ENCODE measurements at regions not wholly inside any gene's neighbourhood (a gene's known extent, or its start where the extent isn't known, plus 50 kb on each side); places are given as distances from the start of the nearest gene placed in this dataset.
"Not testable (repeated sequence)": the region's sequence is repeated elsewhere in the genome, so short reads cannot be mapped to it uniquely, and the experiment has no call there.

GRCh38 chr1:241447031-241447644 lies 72.4 kb downstream of the FH start:
- no peak overlapping the region for H3K4me3 ChIP-seq (ENCODE audit: low read length)
- H3K9me3 ChIP-seq (ENCODE audit: control insufficient read depth, insufficient read depth, low read length): no peaks in the 10 kb centered on the region; the same call in 1 of the 2 replicates
- no peaks in the 10 kb centered on the region for H3K36me3 ChIP-seq (ENCODE audit: control insufficient read depth, insufficient read depth, low read length)
- H3K4me1 ChIP-seq (ENCODE audit: control insufficient read depth, insufficient read depth, low read length): no peaks in the 10 kb centered on the region
- WGBS (ENCODE audit: insufficient coverage, insufficient read length): no CpG with 5 or more reads among the region's 2 CpGs
- H3K27ac ChIP-seq (ENCODE audit: low read length): no peak overlapping the region
- no peak for DNase-seq (ENCODE audit: low read depth, low spot score)
- H3K27me3 ChIP-seq (ENCODE audit: control insufficient read depth, insufficient read depth, low read length): no peaks in the 10 kb centered on the region

- DNase-seq (ENCODE audit: low read depth, low spot score): no peak
- Histone ChIP-seq H3K36me3 (ENCODE audit: control insufficient read depth, insufficient read depth, low read length) (no peaks in the 10 kb centered on the region), H3K4me3 (ENCODE audit: low read length) (no peak overlapping the region), H3K4me1 (ENCODE audit: control insufficient read depth, insufficient read depth, low read length) (peaks cover 3% of the 10 kb centered on the region; the same call in 1 of the 2 replicates), H3K27ac (ENCODE audit: low read length) (no peak overlapping the region), H3K27me3 (ENCODE audit: control insufficient read depth, insufficient read depth, low read length) (no peaks in the 10 kb centered on the region), H3K9me3 (ENCODE audit: control insufficient read depth, insufficient read depth, low read length) (no peaks in the 10 kb centered on the region; the same call in 1 of the 2 replicates)
- no CpG with 5 or more reads among the region's 3 CpGs for WGBS (ENCODE audit: insufficient coverage, insufficient read length)
Measured at GRCh38 chr1:241444836-241445235, 74.7 kb downstream of the FH start.

GRCh38 chr1:241443561-241443960 lies 76.0 kb downstream of the FH start:
- H3K4me3 ChIP-seq (ENCODE audit: low read length): no peak overlapping the region

GRCh38 chr1:241442686-241443085 lies 76.9 kb downstream of the FH start:
- Histone ChIP-seq H3K4me1 (ENCODE audit: control insufficient read depth, insufficient read depth, low read length) (peaks cover 3% of the 10 kb centered on the region; the same call in 1 of the 2 replicates), H3K27ac (ENCODE audit: low read length) (no peak overlapping the region), H3K9me3 (ENCODE audit: control insufficient read depth, insufficient read depth, low read length) (no peaks in the 10 kb centered on the region; the same call in 1 of the 2 replicates), H3K36me3 (ENCODE audit: control insufficient read depth, insufficient read depth, low read length) (no peaks in the 10 kb centered on the region), H3K4me3 (ENCODE audit: low read length) (no peak overlapping the region), H3K27me3 (ENCODE audit: control insufficient read depth, insufficient read depth, low read length) (no peaks in the 10 kb centered on the region)
- WGBS (ENCODE audit: insufficient coverage, insufficient read length): no CpG with 5 or more reads among the region's 4 CpGs
- no peak for DNase-seq (ENCODE audit: low read depth, low spot score)

More at GRCh38 chr1:241443561-241443960, 76.0 kb downstream of the FH start:
- H3K27me3 ChIP-seq (ENCODE audit: control insufficient read depth, insufficient read depth, low read length): no peaks in the 10 kb centered on the region
- peaks cover 3% of the 10 kb centered on the region; the same call in 1 of the 2 replicates for H3K4me1 ChIP-seq (ENCODE audit: control insufficient read depth, insufficient read depth, low read length)
- H3K9me3 ChIP-seq (ENCODE audit: control insufficient read depth, insufficient read depth, low read length): no peaks in the 10 kb centered on the region; the same call in 1 of the 2 replicates
- no CpG with 5 or more reads among the region's 2 CpGs for WGBS (ENCODE audit: insufficient coverage, insufficient read length)
- no peaks in the 10 kb centered on the region for H3K36me3 ChIP-seq (ENCODE audit: control insufficient read depth, insufficient read depth, low read length)
- no peak for DNase-seq (ENCODE audit: low read depth, low spot score)
- no peak overlapping the region for H3K27ac ChIP-seq (ENCODE audit: low read length)

GRCh38 chr1:241440904-241441303 lies 78.7 kb downstream of the FH start:
- WGBS (ENCODE audit: insufficient coverage, insufficient read length): no CpG with 5 or more reads among the region's 2 CpGs
- Histone ChIP-seq H3K36me3 (ENCODE audit: control insufficient read depth, insufficient read depth, low read length) (no peaks in the 10 kb centered on the region), H3K27ac (ENCODE audit: low read length) (no peak overlapping the region), H3K4me3 (ENCODE audit: low read length) (no peak overlapping the region), H3K4me1 (ENCODE audit: control insufficient read depth, insufficient read depth, low read length) (peaks cover 3% of the 10 kb centered on the region; the same call in 1 of the 2 replicates), H3K27me3 (ENCODE audit: control insufficient read depth, insufficient read depth, low read length) (no peaks in the 10 kb centered on the region), H3K9me3 (ENCODE audit: control insufficient read depth, insufficient read depth, low read length) (no peaks in the 10 kb centered on the region; the same call in 1 of the 2 replicates)
- DNase-seq (ENCODE audit: low read depth, low spot score): no peak

GRCh38 chr1:241438686-241439085 lies 80.9 kb downstream of the FH start:
- H3K27me3 ChIP-seq (ENCODE audit: control insufficient read depth, insufficient read depth, low read length); H3K4me3 ChIP-seq (ENCODE audit: low read length); H3K36me3 ChIP-seq (ENCODE audit: control insufficient read depth, insufficient read depth, low read length); H3K27ac ChIP-seq (ENCODE audit: low read length); DNase-seq (ENCODE audit: low read depth, low spot score); H3K9me3 ChIP-seq (ENCODE audit: control insufficient read depth, insufficient read depth, low read length); H3K4me1 ChIP-seq (ENCODE audit: control insufficient read depth, insufficient read depth, low read length): not testable (repeated sequence)
- WGBS (ENCODE audit: insufficient coverage, insufficient read length): no CpG with 5 or more reads among the region's 2 CpGs

- WGBS (ENCODE audit: insufficient coverage, insufficient read length): no CpG with 5 or more reads among the region's 4 CpGs
- Histone ChIP-seq H3K27ac (ENCODE audit: low read length) (no peak overlapping the region), H3K27me3 (ENCODE audit: control insufficient read depth, insufficient read depth, low read length) (no peaks in the 10 kb centered on the region), H3K9me3 (ENCODE audit: control insufficient read depth, insufficient read depth, low read length) (no peaks in the 10 kb centered on the region), H3K36me3 (ENCODE audit: control insufficient read depth, insufficient read depth, low read length) (no peaks in the 10 kb centered on the region), H3K4me1 (ENCODE audit: control insufficient read depth, insufficient read depth, low read length) (no peaks in the 10 kb centered on the region), H3K4me3 (ENCODE audit: low read length) (no peak overlapping the region)
- no peak for DNase-seq (ENCODE audit: low read depth, low spot score)
Measured at GRCh38 chr1:241432241-241432640, 75.2 kb upstream of the RGS7 start.

GRCh38 chr1:241425091-241425490 lies 68.1 kb upstream of the RGS7 start:
- not testable (repeated sequence) for DNase-seq (ENCODE audit: low read depth, low spot score); H3K27me3 ChIP-seq (ENCODE audit: control insufficient read depth, insufficient read depth, low read length); H3K4me3 ChIP-seq (ENCODE audit: low read length); H3K36me3 ChIP-seq (ENCODE audit: control insufficient read depth, insufficient read depth, low read length); H3K9me3 ChIP-seq (ENCODE audit: control insufficient read depth, insufficient read depth, low read length); H3K4me1 ChIP-seq (ENCODE audit: control insufficient read depth, insufficient read depth, low read length); H3K27ac ChIP-seq (ENCODE audit: low read length)
- no CpG with 5 or more reads among the region's 4 CpGs for WGBS (ENCODE audit: insufficient coverage, insufficient read length)

- no peaks in the 10 kb centered on the region for H3K4me1 ChIP-seq (ENCODE audit: control insufficient read depth, insufficient read depth, low read length)
- DNase-seq (ENCODE audit: low read depth, low spot score): no peak
- no CpG with 5 or more reads among the region's 21 CpGs for WGBS (ENCODE audit: insufficient coverage, insufficient read length)
- H3K27me3 ChIP-seq (ENCODE audit: control insufficient read depth, insufficient read depth, low read length): no peaks in the 10 kb centered on the region; the same call in 1 of the 2 replicates
- H3K27ac ChIP-seq (ENCODE audit: low read length): no peak overlapping the region
- no peaks in the 10 kb centered on the region for H3K9me3 ChIP-seq (ENCODE audit: control insufficient read depth, insufficient read depth, low read length)
- H3K4me3 ChIP-seq (ENCODE audit: low read length): peak overlapping the region; percentile 55; the same call in 1 of the 2 replicates
- H3K36me3 ChIP-seq (ENCODE audit: control insufficient read depth, insufficient read depth, low read length): no peaks in the 10 kb centered on the region
Measured at GRCh38 chr1:241424480-241424971, 67.5 kb upstream of the RGS7 start.

GRCh38 chr1:241423541-241424479 lies 66.8 kb upstream of the RGS7 start:
- H3K4me3 ChIP-seq (ENCODE audit: low read length): peak overlapping the region; percentile 55; the same call in 1 of the 2 replicates
- no peaks in the 10 kb centered on the region for H3K4me1 ChIP-seq (ENCODE audit: control insufficient read depth, insufficient read depth, low read length)
- DNase-seq (ENCODE audit: low read depth, low spot score): no peak
- no peaks in the 10 kb centered on the region for H3K9me3 ChIP-seq (ENCODE audit: control insufficient read depth, insufficient read depth, low read length)
- no peaks in the 10 kb centered on the region; the same call in 1 of the 2 replicates for H3K27me3 ChIP-seq (ENCODE audit: control insufficient read depth, insufficient read depth, low read length)
- WGBS (ENCODE audit: insufficient coverage, insufficient read length): no CpG with 5 or more reads among the region's 61 CpGs
- H3K36me3 ChIP-seq (ENCODE audit: control insufficient read depth, insufficient read depth, low read length): no peaks in the 10 kb centered on the region
- H3K27ac ChIP-seq (ENCODE audit: low read length): no peak overlapping the region

Measured in iPS DF 6.9 (cell line).